ENCODE measurements at regions not wholly inside any gene's neighbourhood (a gene's known extent, or its start where the extent isn't known, plus 50 kb on each side); places are given as distances from the start of the nearest gene placed in this dataset.

GRCh38 chr14:83197271-83197670, 1663.6 kb upstream of the SEL1L start:
- DNase-seq (ENCODE audit: extremely low spot score, unreplicated experiment), result no peak
- Mint-ChIP-seq H3K36me3 (ENCODE audit: unreplicated experiment) (no peaks in the 10 kb centered on the region), H3K9me3 (ENCODE audit: unreplicated experiment) (peaks cover under 1% of the 10 kb centered on the region), H3K27me3 (ENCODE audit: unreplicated experiment) (no peaks in the 10 kb centered on the region), H3K4me3 (ENCODE audit: unreplicated experiment) (no peak overlapping the region), H3K4me1 (ENCODE audit: unreplicated experiment) (no peaks in the 10 kb centered on the region), H3K27ac (ENCODE audit: unreplicated experiment) (no peak overlapping the region)
- no peak for TF ChIP-seq CTCF (IDR thresholded peaks at IDR 0.05)

GRCh38 chr14:83207550-83207949, 1673.9 kb upstream of the SEL1L start:
- Mint-ChIP-seq H3K36me3 (ENCODE audit: unreplicated experiment) (no peaks in the 10 kb centered on the region), H3K9me3 (ENCODE audit: unreplicated experiment) (no peaks in the 10 kb centered on the region), H3K4me1 (ENCODE audit: unreplicated experiment) (no peaks in the 10 kb centered on the region), H3K4me3 (ENCODE audit: unreplicated experiment) (no peak overlapping the region), H3K27ac (ENCODE audit: unreplicated experiment) (no peak overlapping the region), H3K27me3 (ENCODE audit: unreplicated experiment) (peaks cover 8% of the 10 kb centered on the region)
- TF ChIP-seq CTCF (IDR thresholded peaks at IDR 0.05), result no peak
- DNase-seq (ENCODE audit: extremely low spot score, unreplicated experiment), result no peak

GRCh38 chr14:83208341-83208740, 1674.7 kb upstream of the SEL1L start:
- no peak for TF ChIP-seq CTCF (IDR thresholded peaks at IDR 0.05)
- Mint-ChIP-seq H3K4me1 (ENCODE audit: unreplicated experiment) (no peaks in the 10 kb centered on the region), H3K27ac (ENCODE audit: unreplicated experiment) (no peak overlapping the region), H3K4me3 (ENCODE audit: unreplicated experiment) (no peak overlapping the region), H3K36me3 (ENCODE audit: unreplicated experiment) (no peaks in the 10 kb centered on the region), H3K27me3 (ENCODE audit: unreplicated experiment) (peaks cover 12% of the 10 kb centered on the region), H3K9me3 (ENCODE audit: unreplicated experiment) (no peaks in the 10 kb centered on the region)
- DNase-seq (ENCODE audit: extremely low spot score, unreplicated experiment), result no peak

GRCh38 chr14:83217492-83217891, 1683.8 kb upstream of the SEL1L start:
- no peaks in the 10 kb centered on the region for H3K36me3 Mint-ChIP-seq (ENCODE audit: unreplicated experiment)
- no peak overlapping the region for H3K4me3 Mint-ChIP-seq (ENCODE audit: unreplicated experiment)
- peaks cover 11% of the 10 kb centered on the region for H3K27me3 Mint-ChIP-seq (ENCODE audit: unreplicated experiment)
- no peaks in the 10 kb centered on the region for H3K4me1 Mint-ChIP-seq (ENCODE audit: unreplicated experiment)
- no peaks in the 10 kb centered on the region for H3K9me3 Mint-ChIP-seq (ENCODE audit: unreplicated experiment)
- no peak for DNase-seq (ENCODE audit: extremely low spot score, unreplicated experiment)
- H3K27ac Mint-ChIP-seq (ENCODE audit: unreplicated experiment), result no peak overlapping the region
- TF ChIP-seq CTCF (IDR thresholded peaks at IDR 0.05), result no peak

- DNase-seq (ENCODE audit: extremely low spot score, unreplicated experiment), result no peak
- Mint-ChIP-seq H3K4me3 (ENCODE audit: unreplicated experiment) (no peak overlapping the region), H3K27me3 (ENCODE audit: unreplicated experiment) (no peaks in the 10 kb centered on the region), H3K4me1 (ENCODE audit: unreplicated experiment) (peaks cover 3% of the 10 kb centered on the region), H3K9me3 (ENCODE audit: unreplicated experiment) (no peaks in the 10 kb centered on the region), H3K36me3 (ENCODE audit: unreplicated experiment) (no peaks in the 10 kb centered on the region), H3K27ac (ENCODE audit: unreplicated experiment) (no peak overlapping the region)
- no peak for TF ChIP-seq CTCF (IDR thresholded peaks at IDR 0.05)
Measured at GRCh38 chr14:83247924-83248639, 1714.4 kb upstream of the SEL1L start.

Data from osteocyte (in vitro differentiated cells).